ENCODE measurements at regions not wholly inside any gene's neighbourhood (a gene's known extent, or its start where the extent isn't known, plus 50 kb on each side); places are given as distances from the start of the nearest gene placed in this dataset.

DNA sequence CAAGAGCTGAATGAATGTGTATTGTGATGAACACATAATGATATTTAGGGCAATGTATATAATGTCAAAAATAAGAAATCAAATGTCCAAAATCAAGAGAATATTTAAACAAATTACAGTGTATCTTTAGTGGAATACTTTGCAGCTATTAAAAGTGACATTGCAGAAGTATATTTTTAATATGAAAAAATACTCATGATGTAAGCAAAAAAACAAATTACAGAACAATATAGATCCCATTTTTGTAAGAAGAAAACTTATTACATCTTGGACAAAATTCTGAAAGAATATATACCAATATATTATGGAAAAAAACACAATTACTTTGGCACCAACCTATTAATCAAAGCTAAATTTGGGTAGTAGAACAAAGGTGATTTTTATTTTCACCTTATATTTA, 308.2 kb upstream of the NEBL start:
- DNase-seq (ENCODE audit: low spot score), result no peak

DNA sequence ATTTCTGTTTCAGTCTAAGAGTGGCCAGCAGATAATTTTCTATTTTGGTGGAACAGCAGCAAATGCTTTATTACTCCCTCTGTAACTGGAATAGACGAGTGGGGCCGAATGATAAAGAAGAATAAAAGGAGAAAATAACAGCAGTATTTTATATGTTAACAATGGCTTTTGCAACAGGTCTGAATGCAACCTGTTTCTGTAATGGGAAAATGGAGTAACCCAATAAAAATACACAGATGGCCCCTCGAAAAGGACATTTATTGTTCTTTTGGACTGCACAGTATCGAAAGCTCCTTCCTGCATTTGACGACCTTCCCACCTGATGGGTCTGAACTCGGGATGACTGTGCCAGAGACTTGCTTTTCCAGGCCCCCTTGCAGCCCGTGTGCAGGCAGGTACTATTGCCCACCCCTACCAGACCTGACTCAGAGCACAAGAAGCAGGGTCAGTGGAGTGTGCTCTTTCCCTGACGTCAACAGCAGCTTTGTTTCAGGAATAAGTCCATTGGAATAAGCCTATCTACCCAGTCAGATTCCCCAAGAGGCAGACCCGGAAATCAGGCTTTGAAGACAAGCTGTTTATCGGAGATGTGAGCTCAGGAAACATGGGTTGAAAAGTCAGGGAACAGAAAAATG, 306.5 kb upstream of the NEBL start:
- DNase-seq (ENCODE audit: low spot score), result no peak

DNA sequence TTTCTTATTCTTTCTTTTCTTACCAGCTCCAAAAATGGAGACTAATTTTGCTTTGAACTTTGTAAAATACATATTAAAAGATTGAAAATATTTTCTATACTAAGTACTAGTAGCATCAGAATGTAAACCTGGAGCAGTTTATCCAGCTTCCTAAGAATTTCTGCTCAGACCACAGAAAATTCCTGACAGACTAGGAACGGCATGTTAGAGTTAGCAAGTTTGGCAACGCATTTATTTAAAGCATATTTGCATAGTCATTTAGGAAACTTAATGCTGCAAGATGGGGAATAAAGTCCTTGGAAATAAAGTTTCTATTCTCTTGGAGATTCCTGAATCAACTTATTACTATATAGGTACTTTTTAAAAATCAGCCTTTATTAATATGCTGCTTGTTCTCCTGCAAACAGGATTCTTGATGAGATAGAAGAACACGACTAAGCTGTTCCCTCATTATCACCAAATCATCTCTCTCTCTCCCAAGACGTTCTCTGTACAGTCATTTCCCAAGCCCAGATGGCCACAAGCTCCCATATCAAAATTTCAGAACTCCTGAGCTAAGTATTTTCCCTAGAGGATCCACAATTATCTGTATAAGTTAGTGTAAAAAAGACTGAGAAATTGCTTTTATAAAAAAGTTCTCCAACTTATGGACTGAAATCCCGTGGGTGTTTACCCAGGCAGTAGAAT, 305.8 kb upstream of the NEBL start:
- no peak for DNase-seq (ENCODE audit: low spot score)

DNA sequence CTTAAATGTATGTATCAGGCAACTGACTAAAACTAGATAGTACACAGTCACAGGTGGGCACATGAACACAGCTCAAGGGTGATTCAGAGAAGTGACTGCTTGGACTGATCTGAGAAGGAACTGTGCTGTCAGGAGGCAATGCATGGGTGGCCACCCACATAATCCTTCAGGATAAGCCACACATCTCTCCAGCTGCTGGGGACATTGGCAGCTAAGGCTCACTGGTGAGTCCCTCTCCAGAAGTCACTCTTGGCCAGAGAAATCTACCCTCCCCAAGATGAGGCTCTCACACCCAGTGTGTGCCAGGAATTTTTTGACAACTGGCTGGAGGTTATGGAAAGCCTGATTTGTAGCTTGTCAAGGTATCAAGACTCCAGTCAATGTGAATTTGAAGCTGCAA, 302.4 kb upstream of the NEBL start:
- DNase-seq (ENCODE audit: low spot score), result no peak

DNA sequence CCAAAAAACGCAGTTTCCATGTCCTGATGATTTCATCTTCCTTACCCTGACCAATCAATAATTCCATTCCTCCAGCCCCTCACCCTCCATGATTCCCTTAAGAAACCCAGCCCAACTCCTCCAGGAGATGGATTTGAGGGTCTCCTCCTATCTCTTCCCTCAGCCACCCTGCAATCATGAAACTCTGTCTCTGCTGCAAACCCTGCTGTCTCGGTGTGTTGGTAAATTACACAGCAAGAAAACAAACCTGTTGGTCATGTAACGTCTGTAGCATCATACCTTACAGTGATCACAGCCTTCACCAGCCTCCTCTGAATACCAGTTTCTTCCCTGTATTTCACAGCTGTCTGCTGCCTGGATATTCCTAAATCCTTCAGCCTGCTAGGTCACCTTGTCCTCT, 300.7 kb upstream of the NEBL start:
- no peak for DNase-seq (ENCODE audit: low spot score)

DNA sequence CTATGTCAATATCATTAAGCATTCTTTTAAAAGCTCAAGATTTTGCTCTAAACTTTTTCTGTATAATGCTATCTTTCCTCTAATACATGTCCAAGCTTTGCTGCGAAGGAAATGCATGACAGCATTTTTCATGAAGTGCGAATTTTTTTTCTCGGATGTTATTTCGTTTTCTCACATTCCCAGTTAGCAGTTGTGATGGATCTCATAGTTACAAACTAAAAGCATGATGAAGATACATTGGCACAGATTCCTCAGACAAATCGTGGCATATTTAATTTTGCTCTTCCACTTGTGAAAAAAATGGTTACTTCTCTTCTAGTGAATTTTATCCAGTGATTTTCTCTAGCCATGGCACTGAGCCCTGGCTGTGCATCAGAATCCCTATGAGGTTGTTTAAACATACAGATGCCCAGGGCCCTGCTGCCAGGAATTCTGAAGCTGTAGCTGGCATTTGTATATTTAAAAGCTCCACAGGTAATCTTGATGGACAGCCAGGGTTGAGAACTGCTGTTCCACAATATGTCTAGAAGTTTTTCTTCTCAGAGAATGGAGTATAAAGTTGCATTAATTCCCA, 299.8 kb upstream of the NEBL start:
- DNase-seq (ENCODE audit: low spot score), result no peak

DNA sequence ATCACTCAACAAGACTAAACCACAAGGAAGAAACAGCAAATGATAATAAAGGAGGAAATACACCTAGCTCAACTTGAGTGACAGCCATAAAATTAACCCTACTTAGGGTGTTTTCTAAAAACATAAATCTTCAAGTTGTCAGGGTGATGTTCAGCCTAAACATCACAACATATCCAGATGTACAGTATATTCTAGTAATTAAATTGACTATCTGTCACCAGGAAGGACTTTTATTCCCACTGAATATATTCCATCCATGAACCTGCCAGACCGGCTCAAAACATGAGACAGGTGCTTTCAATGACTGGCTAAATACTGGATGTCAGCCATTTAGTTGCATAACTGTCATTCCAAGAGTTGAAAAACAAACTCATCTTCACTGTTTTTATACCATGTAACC, 298.1 kb upstream of the NEBL start:
- DNase-seq (ENCODE audit: low spot score), result no peak

DNA sequence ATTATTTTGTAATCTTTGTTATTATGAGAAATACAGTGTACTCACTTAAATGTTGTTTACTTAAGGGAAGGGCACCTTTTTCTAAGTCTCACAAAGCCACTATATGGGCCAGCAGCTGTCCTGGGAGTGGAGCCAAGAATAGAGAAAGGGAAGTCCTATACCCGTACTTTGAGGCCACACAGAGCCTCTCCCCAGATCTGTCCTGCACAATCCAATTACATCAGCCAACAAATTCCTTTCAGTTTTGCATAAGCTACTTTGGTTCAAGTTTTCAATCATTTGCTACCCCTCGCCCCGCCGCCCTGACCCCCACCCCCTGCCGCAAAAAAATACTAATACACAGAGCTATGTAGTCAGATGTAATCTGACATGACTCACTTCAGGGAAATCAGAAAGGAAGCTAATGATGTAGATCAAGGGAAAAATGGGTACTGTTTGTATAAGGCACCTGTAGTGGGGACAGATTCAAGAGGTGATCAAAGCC, 297.4 kb upstream of the NEBL start:
- no peak for DNase-seq (ENCODE audit: low spot score)

DNA sequence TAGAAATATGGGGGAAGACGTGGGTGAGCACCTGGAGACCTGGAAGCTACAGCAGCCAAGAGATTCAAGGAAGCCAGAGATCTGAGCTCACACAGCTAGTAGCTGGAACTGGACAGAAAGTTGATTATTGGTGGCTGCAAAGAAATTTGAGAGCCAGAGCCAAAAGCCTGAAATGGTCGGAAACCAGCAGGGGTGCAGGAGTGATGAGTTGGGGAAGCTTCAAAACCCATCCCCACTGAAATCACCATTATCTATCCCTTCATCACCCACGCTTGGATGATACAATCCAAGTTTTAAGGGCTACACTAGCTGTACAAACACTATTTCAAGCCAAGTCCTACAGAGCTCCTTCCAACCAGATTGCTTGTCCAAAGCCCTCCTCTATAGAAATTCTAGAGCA, 296.1 kb upstream of the NEBL start:
- no peak for DNase-seq (ENCODE audit: low spot score)

DNA sequence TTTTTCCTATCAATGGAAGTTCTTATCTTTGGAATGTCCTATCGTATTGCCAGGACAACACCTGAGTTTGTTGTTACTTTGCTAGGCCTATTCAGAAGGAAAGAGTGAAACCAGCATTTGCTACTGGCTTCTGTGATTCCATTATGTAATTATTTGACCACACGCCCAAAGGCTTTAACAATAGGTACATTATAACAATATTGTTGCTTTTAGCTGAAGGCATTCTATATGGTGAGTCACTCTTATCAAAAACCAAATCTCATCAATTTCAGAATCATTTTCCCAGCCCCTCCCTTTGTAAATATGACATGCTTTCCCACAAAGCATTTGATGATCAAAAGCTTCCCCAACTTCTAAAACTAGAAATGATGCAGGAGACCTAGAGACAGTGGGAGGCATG, 294.4 kb upstream of the NEBL start:
- no peak for DNase-seq (ENCODE audit: low spot score)

DNA sequence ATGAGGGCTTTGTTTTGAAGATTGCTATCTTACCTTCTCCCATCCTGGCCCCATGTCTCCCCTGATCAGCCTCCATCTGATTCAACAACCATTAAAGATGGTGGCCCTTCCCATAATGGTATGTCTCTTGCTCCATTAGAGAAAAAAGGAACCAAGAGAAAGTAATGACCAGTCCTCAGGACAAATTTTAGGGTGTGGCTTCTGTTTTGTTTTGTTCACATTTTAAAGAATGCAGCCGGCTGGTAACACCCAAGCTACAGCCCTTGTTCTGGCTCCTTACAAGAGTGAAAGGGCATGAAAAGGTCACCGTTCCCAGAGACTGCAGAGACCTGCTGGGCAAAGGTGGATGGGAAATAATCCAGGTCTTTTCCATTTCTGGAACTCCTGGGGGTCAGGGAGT, 287.9 kb upstream of the NEBL start:
- no peak for DNase-seq (ENCODE audit: low spot score)

DNA sequence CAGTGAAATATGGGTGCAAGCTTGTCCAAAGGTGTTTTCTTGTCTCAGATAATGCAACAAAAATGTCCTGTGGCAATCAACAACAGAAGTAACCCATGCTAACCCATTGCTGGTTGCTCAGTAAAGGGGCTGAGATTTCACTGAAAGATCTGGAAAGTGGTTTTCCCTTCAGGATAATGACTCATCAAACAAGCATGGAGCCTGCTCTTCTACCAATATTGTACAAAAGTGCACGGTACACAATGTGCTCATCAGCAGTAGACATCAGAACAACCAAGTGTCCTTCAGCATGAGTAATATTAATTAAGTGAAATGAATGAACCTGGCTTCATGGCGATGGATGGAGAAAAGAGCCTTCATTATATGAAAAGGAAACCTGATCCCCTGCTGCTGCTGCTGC, 287.1 kb upstream of the NEBL start:
- DNase-seq (ENCODE audit: low spot score), result no peak

DNA sequence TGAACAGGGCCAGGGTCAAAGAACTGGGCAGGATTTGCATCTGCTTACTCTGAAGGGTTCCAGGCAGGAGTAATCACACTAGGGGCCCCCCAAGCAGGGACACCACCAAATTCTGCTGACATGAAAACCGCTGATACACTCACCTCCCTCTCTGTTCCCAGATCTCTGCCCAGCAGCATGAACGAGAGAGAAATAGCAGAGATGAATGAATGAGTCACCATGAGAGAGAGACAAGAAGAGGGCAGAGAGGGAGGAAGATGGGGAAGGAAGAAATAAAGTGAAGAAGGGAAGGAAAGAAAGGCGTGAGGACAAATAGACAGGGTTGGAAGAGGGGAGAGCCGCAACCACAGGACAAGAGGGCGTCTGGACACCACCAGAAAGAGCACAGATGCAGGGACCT, 285.9 kb upstream of the NEBL start:
- no peak for DNase-seq (ENCODE audit: low spot score)

DNA sequence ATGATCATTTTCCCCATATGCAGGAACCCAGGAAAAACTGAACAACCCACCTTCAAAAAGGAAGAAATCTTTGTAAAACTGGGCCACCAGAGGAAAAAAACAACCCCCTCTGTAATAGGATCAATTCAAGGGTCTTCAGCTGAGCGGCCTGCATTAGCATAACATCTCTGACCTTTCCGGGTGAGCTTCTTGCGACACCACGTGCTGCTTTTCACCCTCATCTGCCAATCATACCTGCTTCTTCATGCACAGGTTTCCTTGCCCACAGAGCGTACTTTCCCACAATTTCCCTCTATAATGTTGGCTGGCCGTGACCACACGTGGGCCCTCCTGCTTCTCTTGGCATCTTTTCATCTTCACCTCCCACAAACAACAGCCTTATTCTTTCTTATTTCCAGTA, 284.3 kb upstream of the NEBL start:
- DNase-seq (ENCODE audit: low spot score), result no peak

DNA sequence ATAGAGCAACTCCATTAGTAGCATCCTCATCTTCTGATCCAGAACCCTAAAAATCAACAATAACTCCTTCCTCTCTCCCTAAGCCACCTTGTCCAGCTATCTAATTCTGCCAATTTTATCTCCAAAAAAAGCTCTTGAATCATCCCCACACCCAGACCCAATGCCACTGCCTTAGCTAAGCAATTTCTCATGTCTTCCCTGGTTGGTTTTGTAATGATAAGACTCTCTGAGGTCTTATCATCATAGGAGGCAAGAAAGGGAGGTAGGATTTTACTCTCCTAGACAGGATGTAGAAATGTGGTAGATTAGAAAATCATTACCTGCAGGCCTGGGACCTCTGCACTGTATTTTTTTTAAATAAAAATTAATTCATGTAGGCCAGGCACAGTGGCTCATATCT, 283.5 kb upstream of the NEBL start:
- no peak for DNase-seq (ENCODE audit: low spot score)

DNA sequence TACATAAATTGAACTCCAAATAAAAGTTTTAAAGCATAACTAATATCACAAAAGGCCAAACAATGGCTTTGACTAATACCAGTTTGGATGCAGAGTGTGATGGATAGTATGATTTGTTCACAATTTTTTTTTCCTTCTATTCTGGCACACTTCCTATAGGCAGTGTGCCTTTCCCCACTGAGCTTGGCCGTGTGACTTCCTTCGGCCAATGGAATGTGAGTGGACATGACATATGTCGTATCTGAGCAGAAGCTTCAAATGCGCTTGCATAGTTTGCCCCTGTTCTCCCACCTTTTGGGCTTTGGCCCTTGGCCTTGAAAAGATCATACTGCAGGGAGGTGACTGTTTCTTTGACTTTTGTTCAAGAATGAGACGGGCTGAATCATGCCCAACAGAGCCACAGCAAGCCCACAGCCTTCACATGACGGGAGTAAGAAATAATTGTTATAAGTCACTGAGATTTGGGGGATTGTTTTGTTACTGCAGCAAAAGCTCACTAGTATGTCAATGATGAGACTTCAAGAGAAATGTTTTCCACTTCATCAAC, 279.9 kb upstream of the NEBL start:
- no peak for DNase-seq (ENCODE audit: low spot score)

DNA sequence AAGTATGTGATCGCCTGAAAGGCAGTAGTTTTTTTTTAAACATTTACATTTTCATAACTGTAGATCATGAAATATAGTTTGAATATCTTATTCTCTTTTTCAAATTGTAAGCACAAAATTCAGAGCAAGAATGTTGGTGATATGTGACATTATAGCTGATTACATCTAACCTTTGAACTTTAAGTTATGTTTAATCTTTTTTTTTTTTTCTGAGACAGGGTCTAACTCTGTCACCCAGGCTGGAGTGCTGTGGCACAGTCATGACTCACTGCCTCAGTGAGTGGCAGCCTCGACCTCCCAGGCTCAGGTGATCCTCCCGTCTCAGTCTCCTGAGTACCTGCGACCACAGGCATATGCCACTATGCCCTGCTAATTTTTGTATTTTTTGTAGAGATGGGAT, 278.7 kb upstream of the NEBL start:
- no peak for DNase-seq (ENCODE audit: low spot score)

DNA sequence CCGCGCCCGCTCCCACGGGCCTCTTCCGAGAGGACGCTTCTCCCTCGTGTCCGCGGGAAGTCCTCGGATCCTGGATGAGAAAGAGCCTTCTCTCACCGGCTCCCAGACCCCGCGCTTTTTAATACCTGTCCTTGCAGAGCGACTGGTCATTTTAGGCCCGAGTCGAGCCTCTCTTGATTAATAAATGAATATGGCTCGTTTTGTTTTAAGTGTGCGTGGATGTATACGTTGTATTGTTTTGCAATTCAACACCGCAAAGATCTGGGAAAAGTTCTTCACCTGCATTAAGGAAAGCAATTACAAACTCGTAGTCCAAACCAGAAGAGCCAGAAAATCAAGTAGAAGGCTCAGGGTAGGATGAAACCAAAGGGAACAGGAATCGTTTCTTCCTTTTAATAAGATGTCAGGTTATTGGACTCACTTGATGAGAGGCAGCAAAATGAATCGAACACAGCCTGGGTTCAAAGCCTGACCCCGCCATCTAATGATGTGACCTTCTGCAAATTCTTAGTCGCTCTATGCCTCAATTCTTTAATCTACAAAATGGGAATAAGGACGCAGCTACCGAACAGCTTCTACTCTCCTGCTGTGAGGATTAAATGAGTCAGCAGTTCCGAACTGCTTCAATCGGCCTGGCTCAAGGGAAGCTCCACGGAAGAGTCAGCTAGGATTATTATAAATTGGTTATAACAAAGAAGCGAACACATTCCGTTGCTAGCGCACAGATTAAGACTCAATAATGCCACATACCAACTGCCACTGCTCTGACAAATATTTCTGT, 277.8 kb upstream of the NEBL start:
- DNase-seq (ENCODE audit: low spot score), result no peak

DNA sequence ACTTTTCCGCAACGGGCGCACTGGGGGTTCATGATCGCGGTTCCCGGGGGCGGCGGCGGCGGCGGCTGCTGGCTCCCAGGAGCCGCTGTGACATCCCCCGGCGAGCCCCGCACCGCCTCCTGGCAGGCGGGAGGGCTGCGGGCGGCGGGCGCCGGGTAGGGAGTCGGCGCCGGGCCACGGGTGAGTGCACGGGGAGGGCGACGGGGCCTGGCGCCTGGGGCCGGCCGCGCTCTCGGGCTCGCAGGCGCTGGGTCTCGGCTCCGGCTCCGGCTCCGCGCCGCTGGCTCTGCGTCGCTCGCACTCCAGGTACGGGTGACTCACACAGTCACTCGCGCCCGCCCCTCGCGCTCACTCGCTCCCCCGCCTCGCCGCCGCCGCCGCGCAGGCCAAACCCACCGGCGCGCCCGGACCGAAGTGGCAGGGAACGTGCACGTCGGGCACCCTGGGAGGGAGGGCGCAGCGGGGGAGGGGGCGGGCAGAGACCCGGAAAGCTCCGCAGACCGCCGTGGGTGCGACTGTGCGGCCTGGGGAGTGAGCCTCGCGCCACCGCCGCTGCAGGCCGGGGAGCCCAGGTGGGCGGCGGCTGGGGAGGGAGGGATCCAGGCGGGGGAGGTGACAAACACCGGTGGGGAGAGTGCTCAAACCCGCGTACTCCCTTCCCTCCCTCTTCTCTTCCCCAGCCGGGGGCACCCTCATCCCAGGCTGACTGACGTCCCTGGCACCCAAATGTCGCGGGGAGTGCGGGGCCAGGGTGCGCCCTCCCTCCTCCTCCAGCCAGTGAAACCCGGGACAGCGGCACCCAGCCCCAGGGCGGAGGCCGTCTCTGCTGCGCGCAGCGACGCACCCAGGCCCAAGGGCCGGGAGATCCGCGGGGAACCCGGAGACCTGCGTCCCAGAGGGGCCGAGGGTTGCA, 276.9 kb upstream of the NEBL start:
- peak; percentile 6 for DNase-seq (ENCODE audit: low spot score)

DNA sequence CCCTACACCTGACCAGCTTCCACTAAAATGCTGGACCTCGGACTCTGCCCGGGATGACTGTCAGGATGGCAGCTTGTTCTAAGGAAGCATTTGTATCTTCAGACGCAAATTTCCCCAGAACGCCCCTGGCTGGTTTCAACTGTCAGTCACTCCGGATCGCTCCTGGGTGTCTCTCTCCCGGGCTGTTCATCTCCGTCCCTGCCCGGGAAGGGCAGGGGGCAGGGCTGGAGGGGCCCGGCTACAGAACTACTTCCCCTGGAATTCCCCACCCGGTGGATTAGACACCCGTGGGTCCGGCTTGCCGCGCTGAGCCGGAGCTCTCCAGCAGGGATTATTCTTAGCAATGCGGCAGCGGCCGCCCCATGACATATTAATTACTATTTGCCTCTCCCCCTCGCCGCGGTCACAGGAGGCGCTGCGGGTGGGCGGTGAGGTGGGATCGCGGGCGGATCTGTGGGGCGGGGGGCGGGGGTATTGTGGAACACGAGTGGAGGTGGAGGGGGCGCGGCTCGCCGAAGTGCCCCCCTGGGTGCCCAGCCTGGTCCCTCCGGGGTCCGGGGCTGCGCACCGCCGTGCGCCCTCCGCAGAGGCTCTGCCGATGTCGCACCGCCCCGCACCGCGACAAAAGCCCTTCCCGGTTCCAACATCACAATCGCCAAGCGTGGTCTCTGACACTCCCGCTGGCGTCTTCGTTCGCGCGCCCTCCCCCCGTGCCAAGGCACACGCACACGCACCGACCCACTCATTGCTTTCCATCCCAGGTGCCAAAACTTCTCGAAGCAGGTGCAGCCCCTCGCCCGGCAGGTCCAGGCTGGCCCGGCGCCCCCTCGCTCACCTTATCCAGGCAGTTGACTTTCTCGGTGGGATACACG, 276.1 kb upstream of the NEBL start:
- DNase-seq (ENCODE audit: low spot score), result no peak

DNA sequence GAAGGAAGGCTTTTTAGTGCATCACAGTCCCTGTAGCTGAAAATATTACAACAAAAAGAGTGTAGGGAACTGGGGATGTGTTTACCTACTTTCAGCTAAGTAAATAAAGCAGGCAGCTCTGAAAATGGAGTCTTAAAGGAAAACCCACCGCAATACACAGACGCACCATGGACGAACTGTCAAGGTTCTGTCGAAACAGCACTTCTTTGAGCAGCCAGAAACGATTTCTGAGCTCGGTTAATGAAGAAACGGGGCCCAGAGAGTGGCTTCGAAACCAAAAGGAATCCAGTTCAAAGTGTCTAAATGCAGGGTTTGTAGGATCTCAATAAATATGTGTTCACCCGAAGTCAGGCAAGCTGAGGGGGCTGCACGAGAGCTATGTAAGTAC, 275.4 kb upstream of the NEBL start:
- no peak for DNase-seq (ENCODE audit: low spot score)
